CD14-positive monocyte (primary cell): ENCODE measurements at regions not wholly inside any gene's neighbourhood (a gene's known extent, or its start where the extent isn't known, plus 50 kb on each side); places are given as distances from the start of the nearest gene placed in this dataset.

Experiments used
- DNase-seq, 3 donors: peaks; one replicate each; pipeline ENCODE4 v3.0.0-alpha.2; 2011 to 2022
- H2AFZ ChIP-seq: 2 replicates; pipeline ENCODE4 v1.6.0; 2012; ENCODE audit warnings: mild to moderate bottlenecking, low read depth, low read length, inconsistent platforms; ENCODE audit not compliant: insufficient read depth, poor library complexity, severe bottlenecking
- H3K27ac ChIP-seq, 2 donors: 1 replicate in 1 of 2; 2 replicates in 1 of 2; pipeline ENCODE4 v1.5.1; 2012 to 2013; ENCODE audit warnings: low read length in 2 of 2, control low read depth in 1 of 2, inconsistent platforms in 1 of 2, low read depth in 1 of 2, mild to moderate bottlenecking in 1 of 2
- H3K27me3 ChIP-seq, 2 donors: one replicate each; pipeline versions ENCODE4 v1.6.0 to v1.6.1; 2011 to 2013; ENCODE audit warnings: low read length in 2 of 2; ENCODE audit not compliant: control insufficient read depth in 2 of 2, insufficient read depth in 2 of 2
- H3K36me3 ChIP-seq, 2 donors: replicated peaks in 1 of 2; 1 replicate in 1 of 2; 2 replicates in 1 of 2; pipeline versions ENCODE4 v1.5.1 to v1.6.1; 2012 to 2013; ENCODE audit warnings: low read length in 2 of 2, control low read depth in 1 of 2, inconsistent platforms in 1 of 2, mild to moderate bottlenecking in 1 of 2; ENCODE audit not compliant: insufficient read depth in 2 of 2, control insufficient read depth in 1 of 2
- H3K4me1 ChIP-seq, 2 donors: 1 replicate in 1 of 2; 2 replicates in 1 of 2; pipeline versions ENCODE4 v1.5.1 to v1.6.1; 2012 to 2013; ENCODE audit warnings: low read length in 2 of 2, control low read depth in 1 of 2, inconsistent platforms in 1 of 2, mild to moderate bottlenecking in 1 of 2, moderate library complexity in 1 of 2; ENCODE audit not compliant: insufficient read depth in 2 of 2, control insufficient read depth in 1 of 2
- H3K4me2 ChIP-seq: replicated peaks from 2 replicates; pipeline ENCODE3; 2012; ENCODE audit warnings: low read length, moderate library complexity, mild to moderate bottlenecking; ENCODE audit not compliant: poor library complexity, severe bottlenecking; ENCODE audit errors: extremely low read depth
- H3K4me3 ChIP-seq, 3 experiments: fragments of 200-600 bp in 1 of 3; sonication (generic) in 1 of 3; replicated peaks in 1 of 3; 1 replicate in 2 of 3; 2 replicates in 1 of 3; pipeline ENCODE4 v1.5.1; 2011 to 2013; ENCODE audit warnings: low read length in 3 of 3, mild to moderate bottlenecking in 3 of 3, control low read depth in 2 of 3, low read depth in 2 of 3, inconsistent platforms in 1 of 3, moderate library complexity in 1 of 3
- H3K79me2 ChIP-seq: 2 replicates; pipeline ENCODE4 v1.6.0; 2012; ENCODE audit warnings: mild to moderate bottlenecking, control low read depth, inconsistent platforms, low read length, moderate library complexity; ENCODE audit not compliant: insufficient read depth
- H3K9ac ChIP-seq: 2 replicates; pipeline ENCODE4 v1.6.0; 2017; ENCODE audit warnings: low read length, mild to moderate bottlenecking; ENCODE audit not compliant: insufficient read depth, poor library complexity, severe bottlenecking
- H3K9me3 ChIP-seq, 2 donors: replicated peaks in 1 of 2; 1 replicate in 1 of 2; 2 replicates in 1 of 2; pipeline versions ENCODE4 v1.5.1 to v1.6.1; 2012 to 2013; ENCODE audit warnings: low read length in 2 of 2, control low read depth in 1 of 2; ENCODE audit not compliant: control insufficient read depth in 1 of 2, insufficient read depth in 1 of 2
- H4K20me1 ChIP-seq: 2 replicates; pipeline ENCODE4 v1.6.0; 2012; ENCODE audit warnings: mild to moderate bottlenecking, low read length, control low read depth, moderate library complexity; ENCODE audit not compliant: insufficient read depth
- H3K27ac Mint-ChIP-seq, 7 donors: one replicate each; pipeline ENCODE4 v1.8.0; 2020; ENCODE audit warnings: mild to moderate bottlenecking in 7 of 7, mixed read lengths in 7 of 7, moderate library complexity in 6 of 7, inconsistent platforms in 2 of 7
- H3K27me3 Mint-ChIP-seq, 3 donors: one replicate each; pipeline ENCODE4 v1.8.0; 2021 to 2022; ENCODE audit warnings: low read depth in 3 of 3, mild to moderate bottlenecking in 3 of 3, mixed read lengths in 3 of 3, moderate library complexity in 3 of 3, inconsistent platforms in 1 of 3
- H3K36me3 Mint-ChIP-seq, 2 donors: one replicate each; pipeline ENCODE4 v1.8.0; 2020; ENCODE audit warnings: mixed read lengths in 2 of 2, inconsistent platforms in 1 of 2, mild to moderate bottlenecking in 1 of 2
- H3K4me1 Mint-ChIP-seq: one replicate; pipeline ENCODE4 v1.8.0; 2020; ENCODE audit warnings: mild to moderate bottlenecking, mixed read lengths
- H3K4me3 Mint-ChIP-seq, 2 donors: one replicate each; pipeline ENCODE4 v1.8.0; 2020; ENCODE audit warnings: mild to moderate bottlenecking in 2 of 2, mixed read lengths in 2 of 2, moderate library complexity in 1 of 2
- H3K9me3 Mint-ChIP-seq, 7 donors: one replicate each; pipeline ENCODE4 v1.8.0; 2020 to 2022; ENCODE audit warnings: mixed read lengths in 7 of 7, mild to moderate bottlenecking in 6 of 7, moderate library complexity in 6 of 7, inconsistent platforms in 2 of 7
- WGBS: methylation state at CpG from one replicate; pipeline ENCODE4 v1.1.5; 2013; ENCODE audit warnings: missing lambda C conversion rate; ENCODE audit not compliant: insufficient coverage; 5-methylcytosine and 5-hydroxymethylcytosine counted together
- intact Hi-C, 2 donors: fragments of 100-400 bp; cut with micrococcal nuclease; formaldehyde crosslinking; loops; one replicate each; pipeline versions ENCODE4 v1.15.0 to v1.15.1; 2023
- TF ChIP-seq, protein P1 (sequence below): fragments of 200-600 bp; IDR thresholded peaks from one replicate; pipeline ENCODE4 v1.8.0; 2022; ENCODE audit warnings: antibody characterized with exemption, mild to moderate bottlenecking

DNA sequence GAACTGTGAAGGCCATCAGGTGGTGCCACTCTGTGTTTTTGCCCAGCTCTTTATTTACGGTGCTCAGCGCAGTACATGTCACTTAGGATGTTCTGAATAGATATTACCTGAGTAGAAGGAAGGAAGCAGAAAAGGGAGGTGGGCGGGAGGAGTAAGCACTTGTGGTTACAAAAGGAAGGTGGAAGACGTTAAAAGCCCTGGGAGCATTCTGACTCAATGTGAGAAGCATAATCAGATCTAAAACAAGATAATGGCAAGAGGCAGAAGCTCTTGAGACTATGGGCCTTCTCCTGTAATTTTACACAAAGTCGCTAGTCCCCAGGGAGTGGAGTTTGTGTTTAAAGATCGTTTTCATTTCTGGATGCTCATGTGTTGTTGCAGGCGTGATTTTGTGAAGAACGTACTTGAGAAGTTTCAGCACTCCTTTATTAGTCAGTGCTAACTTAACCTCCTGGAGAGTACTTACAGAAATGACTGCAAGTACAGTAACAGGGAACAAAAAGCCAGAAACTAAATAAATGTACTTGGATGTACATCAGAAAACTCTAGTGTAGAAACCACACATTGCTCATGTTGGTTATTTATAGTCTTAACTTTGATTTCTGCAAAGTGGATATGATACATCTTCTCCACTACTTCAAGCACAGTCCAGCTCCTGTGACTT is 1523.5 kb downstream of the AACS start:
- DNase-seq = no peak

DNA sequence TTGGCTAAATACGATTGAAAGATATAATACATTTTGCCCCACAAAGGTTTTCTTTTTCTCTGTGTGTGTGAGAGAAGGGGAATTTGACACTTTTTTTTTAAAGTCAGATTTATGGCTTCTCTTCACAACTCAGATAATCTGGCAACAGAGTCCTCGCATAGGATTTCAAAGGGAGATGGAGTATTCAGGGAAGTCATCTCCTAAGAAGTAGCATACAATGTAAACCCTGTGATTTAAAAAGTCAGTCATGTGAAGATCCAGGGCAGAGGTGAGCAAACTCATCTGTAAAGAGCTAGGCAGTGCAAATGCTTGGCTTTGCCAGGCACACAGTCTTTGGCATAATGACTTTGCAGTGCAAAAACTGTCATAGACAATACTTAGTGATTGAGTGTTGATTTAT is 1526.3 kb downstream of the AACS start:
- Mint-ChIP-seq H3K36me3 (no peaks in the 10 kb centered on the region), H3K27me3 (peaks cover 0 to 2% (median under 1%) of the 10 kb centered on the region in 3 donors), H3K9me3 (peaks cover 0 to 13% (median 4%) of the 10 kb centered on the region in 7 donors), H3K27ac (no peak overlapping the region), H3K4me3 (no peak overlapping the region), H3K4me1 (no peaks in the 10 kb centered on the region)
- no CpG with 5 or more reads among the region's 2 CpGs for WGBS
- Histone ChIP-seq H3K27ac (no peak overlapping the region), H3K79me2 (no peaks in the 10 kb centered on the region), H3K9me3 (peaks cover 0 to 13% of the 10 kb centered on the region in 2 donors), H3K4me2 (no peak overlapping the region), H3K4me1 (no peaks in the 10 kb centered on the region), H2AFZ (no peak overlapping the region), H3K36me3 (no peaks in the 10 kb centered on the region), H3K9ac (no peak overlapping the region), H4K20me1 (no peaks in the 10 kb centered on the region), H3K4me3 (no peak overlapping the region), H3K27me3 (no peaks in the 10 kb centered on the region)
- intact Hi-C loops = no loop called here
- TF ChIP-seq, protein P1, sequence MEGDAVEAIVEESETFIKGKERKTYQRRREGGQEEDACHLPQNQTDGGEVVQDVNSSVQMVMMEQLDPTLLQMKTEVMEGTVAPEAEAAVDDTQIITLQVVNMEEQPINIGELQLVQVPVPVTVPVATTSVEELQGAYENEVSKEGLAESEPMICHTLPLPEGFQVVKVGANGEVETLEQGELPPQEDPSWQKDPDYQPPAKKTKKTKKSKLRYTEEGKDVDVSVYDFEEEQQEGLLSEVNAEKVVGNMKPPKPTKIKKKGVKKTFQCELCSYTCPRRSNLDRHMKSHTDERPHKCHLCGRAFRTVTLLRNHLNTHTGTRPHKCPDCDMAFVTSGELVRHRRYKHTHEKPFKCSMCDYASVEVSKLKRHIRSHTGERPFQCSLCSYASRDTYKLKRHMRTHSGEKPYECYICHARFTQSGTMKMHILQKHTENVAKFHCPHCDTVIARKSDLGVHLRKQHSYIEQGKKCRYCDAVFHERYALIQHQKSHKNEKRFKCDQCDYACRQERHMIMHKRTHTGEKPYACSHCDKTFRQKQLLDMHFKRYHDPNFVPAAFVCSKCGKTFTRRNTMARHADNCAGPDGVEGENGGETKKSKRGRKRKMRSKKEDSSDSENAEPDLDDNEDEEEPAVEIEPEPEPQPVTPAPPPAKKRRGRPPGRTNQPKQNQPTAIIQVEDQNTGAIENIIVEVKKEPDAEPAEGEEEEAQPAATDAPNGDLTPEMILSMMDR = no peak
- no peak for DNase-seq

More for the DNA sequence above, 1523.5 kb downstream of the AACS start:
- H3K4me3 ChIP-seq = no peak overlapping the region
- H3K4me1 ChIP-seq = no peaks in the 10 kb centered on the region
- Mint-ChIP-seq H3K36me3 (no peaks in the 10 kb centered on the region), H3K27ac (no peak overlapping the region), H3K27me3 (peaks cover 0 to 1% (median 0%) of the 10 kb centered on the region in 3 donors), H3K4me3 (no peak overlapping the region), H3K9me3 (peaks cover 0 to 7% (median 0%) of the 10 kb centered on the region in 7 donors), H3K4me1 (no peaks in the 10 kb centered on the region)
- H3K27me3 ChIP-seq = no peaks in the 10 kb centered on the region
- H4K20me1 ChIP-seq = no peaks in the 10 kb centered on the region
- H3K36me3 ChIP-seq = no peaks in the 10 kb centered on the region
- intact Hi-C loops = no loop called here
- no peak overlapping the region for H3K27ac ChIP-seq
- no peak overlapping the region for H2AFZ ChIP-seq
- peaks cover 0 to 3% of the 10 kb centered on the region in 2 donors for H3K9me3 ChIP-seq
- no peaks in the 10 kb centered on the region for H3K79me2 ChIP-seq
- TF ChIP-seq, protein P1 = no peak
- no peak overlapping the region for H3K9ac ChIP-seq
- no peak overlapping the region for H3K4me2 ChIP-seq
- WGBS = 55% methylated on average over 7 of the region's 8 CpGs
